ENCODE measurements at regions not wholly inside any gene's neighbourhood (a gene's known extent, or its start where the extent isn't known, plus 50 kb on each side); places are given as distances from the start of the nearest gene placed in this dataset.

- TF ChIP-seq SPEN (CRISPR knock-in tag; IDR thresholded peaks at IDR 0.05; ENCODE audit: low read depth) (0 out of 2 replicates have a peak, but pooled peaks have one; percentile 18), ZNF687 (CRISPR knock-in tag; IDR thresholded peaks at IDR 0.05) (peak; percentile 83), HNF1B (CRISPR knock-in tag; IDR thresholded peaks at IDR 0.05) (peak; percentile 52; the same call in 1 of the 2 replicates), MYC (CRISPR knock-in tag; IDR thresholded peaks at IDR 0.05; ENCODE audit: borderline replicate concordance) (0 out of 2 replicates have a peak, but pooled peaks have one; percentile 55), LCORL (IDR thresholded peaks at IDR 0.05) (no peak), LCORL (CRISPR knock-in tag; IDR thresholded peaks at IDR 0.05) (peak; percentile 65; the same call in 1 of the 2 replicates), ZBTB26 (CRISPR knock-in tag; IDR thresholded peaks at IDR 0.05; ENCODE audit: borderline replicate concordance) (no peak), POLR2AphosphoS5 (IDR thresholded peaks at IDR 0.05; ENCODE audit: low read depth, low read length) (no peak), ZNF652 (CRISPR knock-in tag; IDR thresholded peaks at IDR 0.05; ENCODE audit: borderline replicate concordance, low read depth) (peak; percentile 63; the same call in 1 of the 2 replicates), ZMYM3 (CRISPR knock-in tag; IDR thresholded peaks at IDR 0.05) (peak; percentile 9; the same call in 1 of the 2 replicates), NAIF1 (CRISPR knock-in tag; IDR thresholded peaks at IDR 0.05; ENCODE audit: borderline replicate concordance) (no peak), MED1 (CRISPR knock-in tag; IDR thresholded peaks at IDR 0.05) (peak; percentile 49; the same call in 1 of the 2 replicates), IKZF5 (CRISPR knock-in tag; IDR thresholded peaks at IDR 0.05) (0 out of 2 replicates have a peak, but pooled peaks have one; percentile 16), RXRB (CRISPR knock-in tag; IDR thresholded peaks at IDR 0.05; ENCODE audit: borderline replicate concordance) (peak; percentile 68; the same call in 1 of the 2 replicates), ZNF607 (CRISPR knock-in tag; IDR thresholded peaks at IDR 0.05; ENCODE audit: borderline replicate concordance) (peak; percentile 52; the same call in 1 of the 2 replicates), ZNF512B (CRISPR knock-in tag; IDR thresholded peaks at IDR 0.05; ENCODE audit: borderline replicate concordance) (no peak), MAX (IDR thresholded peaks at IDR 0.05) (peak; percentile 77)
Measured at GRCh38 chr1:30386156-30386926, 337.0 kb downstream of the MATN1 start (continued).
